PC-9 (cell line): ENCODE measurements at regions not wholly inside any gene's neighbourhood (a gene's known extent, or its start where the extent isn't known, plus 50 kb on each side); places are given as distances from the start of the nearest gene placed in this dataset.

Experiments
- EZH2 ChIP-seq: fragments of 200-600 bp; sonication (generic); IDR thresholded peaks from 2 replicates; pipeline ENCODE4 v1.8.0; 2017; ENCODE audit warnings: antibody characterized with exemption, low read depth
- TF ChIP-seq, protein P1 (sequence below): fragments of 200-600 bp; sonication (generic); conservative IDR thresholded peaks from 2 replicates; pipeline ENCODE4 v1.6.1; 2017; ENCODE audit warnings: mixed run types, antibody characterized with exemption, mild to moderate bottlenecking, moderate library complexity

- no peak for TF ChIP-seq EZH2
- TF ChIP-seq, protein P1, sequence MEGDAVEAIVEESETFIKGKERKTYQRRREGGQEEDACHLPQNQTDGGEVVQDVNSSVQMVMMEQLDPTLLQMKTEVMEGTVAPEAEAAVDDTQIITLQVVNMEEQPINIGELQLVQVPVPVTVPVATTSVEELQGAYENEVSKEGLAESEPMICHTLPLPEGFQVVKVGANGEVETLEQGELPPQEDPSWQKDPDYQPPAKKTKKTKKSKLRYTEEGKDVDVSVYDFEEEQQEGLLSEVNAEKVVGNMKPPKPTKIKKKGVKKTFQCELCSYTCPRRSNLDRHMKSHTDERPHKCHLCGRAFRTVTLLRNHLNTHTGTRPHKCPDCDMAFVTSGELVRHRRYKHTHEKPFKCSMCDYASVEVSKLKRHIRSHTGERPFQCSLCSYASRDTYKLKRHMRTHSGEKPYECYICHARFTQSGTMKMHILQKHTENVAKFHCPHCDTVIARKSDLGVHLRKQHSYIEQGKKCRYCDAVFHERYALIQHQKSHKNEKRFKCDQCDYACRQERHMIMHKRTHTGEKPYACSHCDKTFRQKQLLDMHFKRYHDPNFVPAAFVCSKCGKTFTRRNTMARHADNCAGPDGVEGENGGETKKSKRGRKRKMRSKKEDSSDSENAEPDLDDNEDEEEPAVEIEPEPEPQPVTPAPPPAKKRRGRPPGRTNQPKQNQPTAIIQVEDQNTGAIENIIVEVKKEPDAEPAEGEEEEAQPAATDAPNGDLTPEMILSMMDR = no peak
Observed at GRCh38 chr3:107969525-107969924, 121.3 kb downstream of the CD47 start.
